ENCODE measurements at regions not wholly inside any gene's neighbourhood (a gene's known extent, or its start where the extent isn't known, plus 50 kb on each side); places are given as distances from the start of the nearest gene placed in this dataset.

- Histone ChIP-seq H3K4me1 (no peaks in the 10 kb centered on the region), H3K4me3 (no peak overlapping the region), H3K27me3 (no peaks in the 10 kb centered on the region), H3K36me3 (no peaks in the 10 kb centered on the region), H3K9me3 (no peaks in the 10 kb centered on the region), H3K27ac (peak overlapping the region; percentile 43 to 58)
- intact Hi-C loops (cut with DNase I; ENCODE audit: low total_unique reads) = no loop called here
- TF ChIP-seq POLR2A (IDR thresholded peaks at IDR 0.05) (no peak), CTCF (IDR thresholded peaks at IDR 0.05) (no peak)
- DNase-seq = peak in 1 of 2 donors; percentile 43
Observed at GRCh38 chr21:38897532-38898421, 92.0 kb downstream of the ETS2 start.

- Histone ChIP-seq H3K27ac (no peak overlapping the region), H3K36me3 (no peaks in the 10 kb centered on the region), H3K9me3 (no peaks in the 10 kb centered on the region), H3K27me3 (no peaks in the 10 kb centered on the region), H3K4me1 (no peaks in the 10 kb centered on the region), H3K4me3 (no peak overlapping the region)
- no peak for TF ChIP-seq POLR2A (IDR thresholded peaks at IDR 0.05)
- TF ChIP-seq CTCF (IDR thresholded peaks at IDR 0.05) = no peak
- no peak for DNase-seq
- intact Hi-C loops (cut with DNase I; ENCODE audit: low total_unique reads) = no loop called here
Observed at GRCh38 chr21:38894899-38895298, 89.2 kb downstream of the ETS2 start.

- no peak for TF ChIP-seq POLR2A (IDR thresholded peaks at IDR 0.05)
- TF ChIP-seq CTCF (IDR thresholded peaks at IDR 0.05) = no peak
- Histone ChIP-seq H3K4me3 (no peak overlapping the region), H3K9me3 (peaks cover 0 to 14% of the 10 kb centered on the region in 2 donors), H3K27me3 (no peaks in the 10 kb centered on the region), H3K4me1 (peaks cover 0 to 8% of the 10 kb centered on the region in 2 donors), H3K36me3 (no peaks in the 10 kb centered on the region), H3K27ac (peak overlapping the region; percentile 65 to 69)
- intact Hi-C loops (cut with DNase I; ENCODE audit: low total_unique reads) = no loop called here
- no peak for DNase-seq
Observed at GRCh38 chr21:38888991-38889561, 83.3 kb downstream of the ETS2 start.

- Histone ChIP-seq H3K27me3 (no peaks in the 10 kb centered on the region), H3K27ac (peak overlapping the region in 1 of 2 donors; percentile 7), H3K9me3 (peaks cover 0 to 14% of the 10 kb centered on the region in 2 donors), H3K4me1 (peaks cover 0 to 8% of the 10 kb centered on the region in 2 donors), H3K4me3 (no peak overlapping the region), H3K36me3 (no peaks in the 10 kb centered on the region)
- DNase-seq = no peak
- no peak for TF ChIP-seq CTCF (IDR thresholded peaks at IDR 0.05)
- TF ChIP-seq POLR2A (IDR thresholded peaks at IDR 0.05) = no peak
- intact Hi-C loops (cut with DNase I; ENCODE audit: low total_unique reads) = no loop called here
Observed at GRCh38 chr21:38887749-38888148, 82.0 kb downstream of the ETS2 start.

GRCh38 chr21:38887062-38887686 is 81.4 kb downstream of the ETS2 start:
- no peak overlapping the region for H3K27ac ChIP-seq
- no peak overlapping the region for H3K4me3 ChIP-seq
- intact Hi-C loops (cut with DNase I; ENCODE audit: low total_unique reads) = no loop called here
- H3K36me3 ChIP-seq = no peaks in the 10 kb centered on the region
- H3K9me3 ChIP-seq = peaks cover 0 to 14% of the 10 kb centered on the region in 2 donors
- H3K27me3 ChIP-seq = no peaks in the 10 kb centered on the region
- no peak for TF ChIP-seq CTCF (IDR thresholded peaks at IDR 0.05)
- H3K4me1 ChIP-seq = peaks cover 0 to 8% of the 10 kb centered on the region in 2 donors
- DNase-seq = no peak
